Skeletal muscle cell (primary cell): ENCODE measurements at regions not wholly inside any gene's neighbourhood (a gene's known extent, or its start where the extent isn't known, plus 50 kb on each side); places are given as distances from the start of the nearest gene placed in this dataset.

Source experiments
- DNase-seq: peaks from one replicate; pipeline ENCODE4 v3.0.0-alpha.2; 2010; ENCODE audit warnings: low read depth
- H3K4me3 ChIP-seq: 2 replicates; pipeline ENCODE4 v1.5.1; 2011; ENCODE audit warnings: low read depth, mild to moderate bottlenecking, control low read depth, low read length, moderate library complexity

DNA sequence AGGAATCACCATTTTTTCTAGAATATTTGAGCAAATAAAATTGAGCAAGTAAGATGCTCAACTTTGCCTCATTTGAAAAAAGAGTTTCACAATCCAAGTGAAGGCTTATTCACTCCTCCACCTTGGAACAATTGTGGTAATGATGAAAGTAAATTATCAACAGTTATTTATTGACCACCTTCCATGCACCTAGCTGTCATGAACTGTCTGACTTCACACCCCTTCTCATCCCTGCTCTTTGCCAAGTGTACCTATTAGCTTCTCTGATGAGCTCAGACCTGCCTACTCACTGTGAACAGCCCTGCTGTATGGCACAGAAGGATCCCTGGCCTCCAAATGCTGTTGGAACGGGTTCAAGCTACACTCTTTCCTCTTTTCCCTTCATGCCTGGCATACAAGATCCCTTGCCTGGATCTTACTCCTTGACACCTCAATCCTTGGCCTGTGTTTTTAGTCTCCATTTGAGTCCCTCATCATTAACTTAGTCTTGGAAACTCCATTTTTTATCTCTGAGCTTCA is 99.0 kb upstream of the PREP start:
- no peak overlapping the region for H3K4me3 ChIP-seq
- no peak for DNase-seq

DNA sequence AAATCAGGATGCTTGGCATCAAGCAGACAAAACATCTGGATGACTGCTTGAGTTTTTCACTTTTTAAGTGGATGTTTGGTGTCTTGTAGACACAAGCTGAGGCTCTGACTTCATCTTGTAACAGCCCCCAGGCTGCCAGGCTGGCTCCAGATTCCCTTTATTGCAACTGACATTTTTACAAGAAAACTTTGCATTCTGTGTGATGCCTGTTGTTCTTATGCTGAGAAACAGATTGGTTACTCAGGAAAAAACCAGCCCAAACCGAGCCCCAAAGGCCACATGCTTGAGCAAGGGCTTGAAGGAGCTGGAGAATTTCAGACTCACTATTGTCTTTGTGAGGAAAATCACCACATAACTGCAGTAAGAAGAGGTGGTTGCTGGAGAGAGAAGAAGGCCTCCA is 98.4 kb upstream of the PREP start:
- no peak overlapping the region for H3K4me3 ChIP-seq
- no peak for DNase-seq

DNA sequence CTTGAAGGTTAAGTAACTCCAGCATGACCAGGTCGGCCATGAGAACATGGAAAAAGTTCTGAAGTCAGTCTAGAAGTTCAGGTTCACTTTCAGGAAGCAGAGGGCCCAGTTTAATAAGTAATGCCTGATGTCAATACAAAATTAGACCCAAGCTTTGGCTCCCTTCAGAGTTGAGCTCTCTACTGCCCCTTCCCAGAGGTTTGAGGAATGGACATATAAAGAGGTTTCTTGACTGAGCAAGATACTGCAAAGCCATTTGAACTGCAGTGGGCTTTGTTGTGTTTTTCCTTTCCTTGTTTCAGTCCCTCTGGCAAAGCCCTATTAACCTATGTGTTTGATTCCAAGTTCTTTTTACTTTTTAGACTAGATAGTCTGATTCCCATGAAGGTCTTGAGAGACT is 97.8 kb upstream of the PREP start:
- DNase-seq, result no peak
- H3K4me3 ChIP-seq, result no peak overlapping the region

DNA sequence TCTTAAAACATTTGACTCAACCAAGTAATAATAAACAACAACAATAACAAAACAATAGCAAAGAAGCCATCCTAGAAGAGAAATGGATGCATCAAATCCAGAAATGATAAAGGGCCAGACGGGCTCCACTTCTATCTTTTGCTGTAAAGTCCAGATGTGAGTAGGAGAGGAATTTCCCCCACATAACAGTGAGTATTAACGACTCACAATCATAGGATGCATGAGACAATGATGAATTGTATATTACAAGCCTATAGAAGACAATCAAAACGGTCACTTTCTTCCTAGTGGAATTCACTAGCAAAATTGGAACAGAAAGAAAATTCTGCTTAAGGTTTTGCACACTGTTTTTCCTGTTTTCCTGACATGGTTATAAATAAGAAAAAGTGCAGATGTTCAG is 97.0 kb upstream of the PREP start:
- H3K4me3 ChIP-seq, result no peak overlapping the region
- no peak for DNase-seq

DNA sequence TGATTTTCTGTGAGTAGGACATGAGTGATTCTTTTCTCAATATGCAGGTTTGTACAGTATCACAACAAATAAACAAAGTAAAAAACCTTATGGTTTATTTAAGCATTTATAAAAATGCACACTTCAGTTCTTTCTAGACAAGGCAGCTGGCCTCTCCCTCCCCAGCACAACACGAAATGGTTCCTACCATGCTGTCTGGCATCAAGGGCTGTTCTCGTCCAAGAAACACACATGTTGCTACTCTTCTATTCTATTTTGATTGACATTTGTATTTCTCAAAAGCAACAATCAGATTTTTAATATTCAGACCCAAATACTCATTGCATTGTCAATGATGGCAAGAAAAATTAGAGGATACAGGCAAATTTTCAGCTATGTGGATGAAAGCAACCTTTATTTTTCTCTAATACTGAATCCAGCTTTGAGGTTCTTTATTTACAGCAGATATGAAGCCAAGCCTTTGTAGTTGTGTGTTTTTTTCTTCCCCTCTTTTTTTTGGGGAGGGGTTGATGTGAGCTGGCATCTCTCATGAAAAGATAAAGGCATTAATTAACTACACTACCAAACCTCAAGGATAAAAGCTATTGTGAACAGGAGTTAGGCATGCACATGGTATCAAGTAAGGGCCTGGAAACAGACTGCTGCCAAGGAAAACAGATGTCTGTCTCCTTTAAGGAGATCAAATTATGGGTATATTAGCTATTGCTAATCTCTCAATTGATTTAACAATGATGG is 96.4 kb upstream of the PREP start:
- DNase-seq, result no peak
- H3K4me3 ChIP-seq, result no peak overlapping the region

DNA sequence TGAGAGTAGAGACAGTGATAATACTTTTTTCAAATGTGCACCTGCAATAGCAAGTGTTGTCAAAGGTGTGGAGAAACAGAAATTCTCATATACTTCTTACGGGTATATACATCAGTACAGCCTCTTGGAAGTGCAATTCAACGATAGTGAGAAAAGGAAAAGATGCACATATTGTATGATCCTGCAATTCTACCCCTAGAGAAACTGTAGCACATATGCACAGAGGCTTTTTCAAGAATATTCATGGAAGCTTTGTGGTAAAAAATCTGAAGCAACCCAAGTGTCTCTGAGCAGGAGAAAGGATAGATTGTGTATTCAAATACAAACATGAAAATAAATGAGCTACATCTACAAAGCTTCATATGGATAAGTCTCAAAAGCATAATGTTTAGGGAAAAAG is 94.7 kb upstream of the PREP start:
- DNase-seq, result no peak
- no peak overlapping the region for H3K4me3 ChIP-seq

DNA sequence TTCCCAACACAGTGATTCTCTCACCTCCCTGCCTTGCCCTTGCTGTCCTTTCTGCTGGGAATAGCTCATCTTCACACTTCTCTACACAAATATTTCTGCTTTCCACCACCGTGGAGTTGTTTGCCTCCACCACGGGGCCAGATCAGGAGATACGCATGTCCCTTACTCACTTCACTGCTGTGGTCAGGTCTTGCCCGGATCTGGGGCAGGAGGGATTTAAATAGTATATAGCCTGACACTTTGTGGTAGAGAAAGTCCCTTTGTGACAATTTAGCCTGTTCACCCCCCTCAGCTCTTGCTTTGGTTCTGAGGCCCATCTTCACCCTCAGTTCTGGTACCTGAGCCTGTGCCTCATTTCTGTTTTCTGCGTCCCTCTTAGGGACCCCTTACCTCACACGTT is 92.6 kb upstream of the PREP start:
- no peak for DNase-seq
- H3K4me3 ChIP-seq, result no peak overlapping the region

DNA sequence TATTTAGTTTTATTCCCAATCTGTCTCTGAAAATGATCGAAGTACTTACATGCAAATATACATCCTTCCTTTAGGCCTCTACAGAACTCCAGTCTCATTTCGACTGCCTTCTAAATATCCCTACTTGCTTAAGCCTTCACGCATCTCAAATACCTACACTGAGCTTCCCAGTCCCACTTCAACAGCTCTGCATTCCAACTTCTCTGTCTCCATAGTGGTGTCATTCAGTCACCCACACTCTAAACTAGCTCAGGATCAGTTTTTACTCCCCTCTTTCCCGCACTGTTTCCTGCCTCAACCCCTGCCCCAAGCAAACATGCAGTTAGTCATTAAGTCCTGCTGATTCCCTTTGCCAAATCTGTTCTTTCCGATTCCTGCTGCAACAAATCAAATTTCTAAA is 91.8 kb upstream of the PREP start:
- no peak overlapping the region for H3K4me3 ChIP-seq
- no peak for DNase-seq

DNA sequence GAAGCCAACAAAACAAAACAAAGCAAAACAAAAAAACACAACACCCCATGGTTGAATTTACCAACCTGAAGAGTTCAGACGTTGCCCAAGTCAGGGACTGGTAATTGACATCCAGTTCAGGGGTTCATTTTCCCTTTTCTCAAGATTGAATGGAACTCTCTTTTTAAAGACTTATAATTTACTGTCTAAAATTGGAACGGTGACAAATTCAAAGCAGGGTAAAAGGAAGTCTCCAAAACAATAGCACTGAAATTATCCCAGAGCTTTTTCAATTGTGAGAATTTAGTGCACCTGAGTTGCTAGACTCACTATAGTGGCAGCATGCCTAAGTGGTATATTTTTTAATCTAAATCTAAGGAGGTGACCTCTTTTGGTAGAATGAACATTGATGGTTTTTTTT is 90.9 kb upstream of the PREP start:
- DNase-seq, result no peak

DNA sequence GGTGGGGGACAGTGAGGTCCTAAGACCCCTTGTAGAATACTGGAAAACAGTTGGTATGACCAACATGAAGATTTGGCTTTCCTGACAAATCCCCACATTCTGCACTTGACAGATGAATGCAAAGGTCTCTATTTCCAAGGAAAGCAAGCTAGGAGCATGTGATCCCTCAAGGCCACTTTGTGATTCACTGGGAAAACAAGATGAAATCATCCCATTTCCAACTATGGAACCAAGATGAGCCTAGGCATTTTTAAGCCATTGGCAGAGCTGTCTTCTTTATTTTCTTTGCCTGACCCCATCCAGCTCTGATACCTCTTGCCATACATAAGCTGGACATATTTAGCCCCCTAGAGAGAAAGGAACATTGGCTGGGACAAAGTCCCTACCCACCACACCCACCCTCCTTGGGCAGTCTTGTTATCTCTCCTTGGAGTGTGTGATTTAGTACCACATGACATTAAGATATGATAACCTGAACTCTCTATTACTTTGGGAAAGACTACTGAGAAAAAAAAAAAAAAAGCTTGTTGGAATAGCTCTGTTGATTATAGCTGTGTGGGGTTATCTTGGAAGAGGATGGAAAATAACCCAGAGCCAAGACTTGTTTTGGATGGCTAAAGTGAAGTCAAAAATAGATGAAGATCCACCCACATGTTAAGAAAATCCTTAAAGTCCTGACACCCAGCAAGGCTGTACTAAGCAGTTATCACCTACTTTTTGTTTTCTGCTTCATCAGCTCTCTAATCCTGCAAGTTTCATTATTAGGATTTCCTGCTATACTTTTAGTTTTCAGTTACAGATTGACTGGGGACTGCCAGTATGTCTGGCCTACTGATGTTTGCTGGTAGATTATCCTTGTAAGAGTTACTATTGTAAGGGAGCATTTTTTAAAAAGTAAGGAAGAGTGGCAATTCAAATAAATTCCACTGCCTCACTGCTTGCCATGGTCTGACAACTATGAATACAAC is 90.1 kb upstream of the PREP start:
- H3K4me3 ChIP-seq, result no peak overlapping the region
- DNase-seq, result no peak

More for the DNA sequence above, 90.9 kb upstream of the PREP start:
- H3K4me3 ChIP-seq, result no peak overlapping the region

DNA sequence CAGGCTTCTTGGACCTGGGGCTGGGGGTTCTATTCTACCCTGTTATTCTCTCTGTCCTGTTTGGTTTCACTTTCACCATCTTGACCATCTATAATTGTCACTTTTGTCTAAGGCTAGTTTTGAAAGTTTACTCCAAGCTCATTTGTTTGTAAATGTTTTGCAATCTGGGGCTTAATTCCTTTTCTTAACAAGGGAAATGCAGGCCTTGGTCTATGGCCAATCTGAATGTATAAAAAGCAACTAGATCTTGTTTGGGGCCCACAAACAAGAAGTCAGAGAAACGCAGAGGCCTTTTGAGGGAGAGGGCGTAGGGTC is 86.3 kb upstream of the PREP start:
- DNase-seq, result no peak
- no peak overlapping the region for H3K4me3 ChIP-seq

DNA sequence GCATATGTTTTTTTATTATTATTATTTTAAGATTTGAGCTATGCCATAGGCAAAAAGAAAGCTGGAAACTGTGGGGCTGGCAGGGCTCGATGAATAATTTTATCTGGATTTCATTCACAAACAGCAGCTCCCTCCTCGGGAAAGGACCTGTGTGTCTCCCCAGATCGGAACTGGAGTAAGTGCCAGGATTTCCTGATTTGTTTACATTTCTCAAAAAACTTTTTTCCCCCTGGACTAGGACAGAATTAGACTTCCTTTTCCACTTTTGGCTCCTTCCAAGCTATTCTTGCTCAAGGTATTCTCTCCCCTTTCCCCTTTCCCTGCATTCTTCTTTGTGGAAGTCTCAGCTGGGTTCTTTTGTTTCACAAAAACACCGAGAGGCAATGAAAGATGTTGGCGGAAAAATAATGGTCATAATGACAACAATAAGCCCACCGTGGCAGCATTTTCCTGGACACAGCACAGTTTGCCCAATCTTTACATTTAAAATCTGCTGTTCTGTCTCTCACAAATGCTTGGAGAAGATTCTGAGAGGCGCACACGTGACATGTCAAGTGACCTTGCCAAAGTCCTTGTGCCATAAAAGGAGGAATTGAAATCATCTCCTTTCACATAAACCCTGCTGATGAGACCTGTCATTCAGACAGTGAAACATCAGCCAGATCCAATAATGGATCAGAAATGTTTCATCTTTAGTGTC is 85.8 kb upstream of the PREP start:
- no peak overlapping the region for H3K4me3 ChIP-seq
- DNase-seq, result no peak

DNA sequence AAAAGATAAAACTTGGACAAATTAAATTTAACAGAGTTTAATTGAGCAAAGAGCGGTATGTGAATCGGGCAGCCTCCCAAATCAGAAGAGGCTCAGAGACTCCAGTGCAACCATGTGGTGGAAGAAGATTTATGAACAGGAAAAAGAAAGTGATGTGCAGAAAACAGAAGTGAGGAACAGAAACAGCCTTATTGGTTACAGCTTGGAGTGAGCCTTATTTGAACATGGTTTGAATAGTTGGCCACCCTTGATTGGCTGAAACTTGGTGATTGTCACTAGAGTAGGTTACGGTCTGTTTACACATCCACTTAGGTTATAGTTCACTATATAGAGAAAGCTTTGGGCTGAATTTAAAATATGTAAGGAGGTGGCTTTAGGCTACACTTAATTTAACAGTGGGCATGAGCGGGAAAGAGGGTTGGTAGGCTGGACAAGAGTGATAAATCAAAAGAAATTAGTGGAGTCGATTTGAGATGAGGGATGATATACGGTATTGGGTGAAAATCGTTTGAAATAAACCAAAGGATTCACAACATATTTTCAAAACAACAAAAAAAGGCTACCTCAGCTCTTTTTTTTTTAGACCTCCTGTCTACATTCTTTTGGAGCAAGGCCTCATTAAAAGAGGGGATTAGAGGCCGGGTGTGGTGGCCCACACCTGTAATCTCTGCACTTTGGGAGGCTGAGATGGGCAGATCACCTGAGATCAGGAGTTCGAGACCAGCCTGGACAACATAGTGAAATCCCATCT is 84.3 kb upstream of the PREP start:
- H3K4me3 ChIP-seq, result no peak overlapping the region
- no peak for DNase-seq

DNA sequence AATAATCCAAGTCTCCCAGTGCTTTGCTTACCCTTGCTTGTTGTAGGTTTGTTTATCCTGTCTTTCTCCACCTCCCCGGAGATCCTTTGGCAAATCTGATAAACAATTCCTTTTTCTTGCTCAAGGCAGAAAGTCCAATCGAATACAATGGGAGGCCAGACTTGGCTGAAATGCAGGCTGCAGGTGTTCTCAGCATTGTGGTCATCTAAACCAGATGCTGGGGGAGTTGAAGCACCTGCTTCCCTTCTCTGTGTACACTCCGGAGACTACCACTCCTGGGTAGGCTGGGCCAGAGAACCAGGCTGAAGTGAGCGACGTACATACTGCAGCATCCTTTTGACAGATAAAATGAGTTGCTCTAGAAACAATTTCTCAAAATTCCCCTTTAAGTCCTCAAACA is 82.6 kb upstream of the PREP start:
- no peak overlapping the region for H3K4me3 ChIP-seq
- no peak for DNase-seq

DNA sequence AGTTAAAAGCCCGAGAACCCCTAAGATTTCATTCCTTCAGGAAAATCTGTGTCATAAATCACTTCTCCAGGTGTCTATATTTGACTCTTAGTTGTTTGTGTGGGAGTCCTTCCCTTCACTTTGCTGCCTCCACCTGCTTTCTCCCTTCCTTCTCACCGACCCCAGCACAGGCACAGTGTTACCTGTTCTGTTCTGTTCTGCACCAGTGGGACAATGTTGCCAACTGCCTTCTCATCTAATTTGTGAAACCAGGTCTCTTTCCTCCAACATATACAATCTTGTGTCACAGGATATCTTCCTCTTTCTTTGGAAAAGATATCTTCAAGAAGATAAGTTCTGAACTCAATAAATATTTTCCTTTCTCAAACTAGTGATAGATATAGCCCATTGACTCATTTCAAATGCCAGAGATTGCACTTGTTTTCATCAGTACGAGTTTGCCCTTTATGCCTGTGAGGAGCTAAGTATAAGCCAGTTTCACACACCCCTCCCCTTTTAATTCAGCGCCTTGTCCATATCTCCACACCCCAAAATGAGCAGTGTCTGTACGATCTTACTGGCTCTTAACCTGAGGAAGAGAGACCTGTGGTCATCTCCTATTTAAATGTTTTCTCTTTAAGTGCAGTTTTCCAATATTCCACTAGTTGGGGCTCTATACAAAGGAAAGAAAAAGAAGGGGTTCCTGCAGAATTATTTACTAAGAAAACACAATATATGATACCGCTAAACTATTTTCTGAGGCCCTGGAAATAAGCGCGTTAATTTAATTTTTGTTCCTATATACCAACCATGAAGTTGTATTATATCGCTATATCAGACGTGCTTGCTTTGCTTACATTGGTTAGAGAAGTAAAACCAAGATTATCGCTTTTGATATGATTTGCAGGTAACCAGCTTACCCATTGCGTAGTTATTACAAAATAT is 81.6 kb upstream of the PREP start:
- H3K4me3 ChIP-seq, result no peak overlapping the region
- DNase-seq, result no peak

DNA sequence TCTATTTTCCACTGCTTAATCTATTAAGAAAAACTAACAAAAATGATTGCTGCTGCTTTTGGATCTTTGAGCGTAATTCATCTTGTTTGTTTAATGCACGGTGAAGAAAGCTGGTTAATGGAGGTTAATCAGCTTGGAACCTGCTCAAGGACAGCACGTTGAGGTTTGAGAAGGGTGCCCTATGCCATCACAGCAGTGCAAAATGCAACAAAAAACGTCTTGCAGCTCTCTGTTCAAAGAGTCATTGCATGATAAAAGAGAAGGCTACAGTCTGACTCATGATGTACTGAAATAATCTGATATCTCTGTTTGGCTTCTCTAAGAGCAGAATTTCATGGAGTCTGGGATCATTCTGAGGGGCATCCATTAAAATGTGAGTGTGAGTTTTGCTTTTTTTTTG is 80.6 kb upstream of the PREP start:
- no peak overlapping the region for H3K4me3 ChIP-seq

DNA sequence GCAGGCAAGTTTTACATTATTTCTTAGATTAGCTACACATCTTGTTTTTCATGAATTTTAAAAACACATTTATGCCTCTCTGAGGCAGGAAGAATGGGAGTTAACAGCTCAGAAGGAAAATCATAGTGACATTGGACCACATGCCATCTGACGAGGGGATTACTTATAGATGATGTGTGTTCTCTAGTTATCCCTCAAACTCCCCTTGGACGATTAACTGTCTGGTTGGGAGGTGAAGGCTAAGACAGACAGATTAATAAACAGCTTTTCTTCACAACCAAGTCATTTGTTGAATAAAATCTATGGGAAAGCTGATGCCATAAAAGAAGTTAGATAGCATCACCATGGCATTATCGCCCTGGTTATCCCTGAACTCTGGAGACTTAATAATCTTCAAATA is 80.0 kb upstream of the PREP start:
- no peak for DNase-seq

More for the DNA sequence above, 80.6 kb upstream of the PREP start:
- peak; percentile 47 for DNase-seq

DNA sequence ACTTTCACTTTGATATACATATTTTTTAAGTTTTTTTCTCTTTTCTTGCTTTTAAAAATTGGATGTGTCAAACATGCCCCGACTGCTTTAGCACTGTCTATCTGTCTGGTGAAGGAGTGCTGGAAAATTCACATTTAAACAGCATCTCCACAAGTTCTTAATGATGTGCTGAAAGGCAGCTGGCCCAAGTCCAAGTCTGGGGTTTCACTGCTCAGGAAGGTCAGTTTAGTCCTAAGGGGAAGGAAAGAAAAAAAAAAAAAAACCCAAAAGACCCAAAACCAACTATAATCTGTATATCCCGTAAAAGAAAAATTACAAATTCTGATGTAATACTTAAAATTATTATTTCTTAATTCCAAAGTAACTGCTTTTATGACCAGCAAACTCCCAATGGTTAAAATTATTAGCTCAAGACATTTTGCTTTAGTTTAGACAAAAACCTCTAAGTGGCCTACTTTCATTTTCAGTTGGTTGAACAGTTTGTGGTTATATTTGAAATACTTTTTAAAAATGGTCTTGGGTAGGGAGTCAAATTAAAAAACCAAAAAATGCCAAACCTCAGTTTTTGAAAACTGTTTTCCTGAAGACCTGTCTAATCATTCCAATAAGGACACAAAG is 79.5 kb upstream of the PREP start:
- DNase-seq, result peak; percentile 82
- H3K4me3 ChIP-seq, result no peak overlapping the region

More for the DNA sequence above, 80.0 kb upstream of the PREP start:
- no peak overlapping the region for H3K4me3 ChIP-seq
